PC-9 (cell line): ENCODE measurements at regions not wholly inside any gene's neighbourhood (a gene's known extent, or its start where the extent isn't known, plus 50 kb on each side); places are given as distances from the start of the nearest gene placed in this dataset.

ENCODE experiments used
- BruUV-seq: library from RNA; stranded (reverse); fragments of 400-500 nt; replicated peaks from 2 replicates; lab custom pipeline; 2021; lab: Mats Ljungman, UMichigan
- CTCF ChIA-PET: fragments of 300-600 bp; sonication (Branson Sonifier 250); formaldehyde crosslinking; loops from one replicate; lab custom pipeline; 2022; ENCODE audit warnings: antibody characterized with exemption; lab: Charles Lee
- POLR2A ChIA-PET: fragments of 300-600 bp; sonication (Branson Sonifier 250); formaldehyde crosslinking; loops from one replicate; lab custom pipeline; 2022; ENCODE audit warnings: antibody characterized with exemption; ENCODE audit not compliant: unreplicated experiment; lab: Charles Lee
- DNase-seq, 2 experiments: peaks; one replicate each; pipeline versions ENCODE4 v3.0.0 to v3.0.0-alpha.2; 2015 to 2022; ENCODE audit warnings: mixed read lengths in 1 of 2
- H2AFZ ChIP-seq: fragments of 200-600 bp; sonication (generic); 2 replicates; pipeline ENCODE4 v1.8.1; 2017; ENCODE audit warnings: antibody characterized with exemption
- H3F3A ChIP-seq: fragments of 200-600 bp; sonication (generic); 2 replicates; pipeline ENCODE4 v1.8.1; 2017; ENCODE audit warnings: antibody characterized with exemption, mild to moderate bottlenecking, low read depth; ENCODE audit not compliant: insufficient read depth
- H3K27ac ChIP-seq: fragments of 200-600 bp; sonication (generic); 2 replicates; pipeline ENCODE4 v1.6.1; 2016; ENCODE audit warnings: mixed run types
- H3K27me3 ChIP-seq: fragments of 200-600 bp; sonication (generic); 2 replicates; pipeline ENCODE4 v1.6.1; 2016; ENCODE audit warnings: low read depth, mixed run types; ENCODE audit not compliant: insufficient read depth
- H3K36me3 ChIP-seq: fragments of 200-600 bp; sonication (generic); 2 replicates; pipeline ENCODE4 v1.6.1; 2016; ENCODE audit warnings: low read depth, mixed run types
- H3K4me1 ChIP-seq: fragments of 200-600 bp; sonication (generic); replicated peaks from 2 replicates; pipeline ENCODE4 v1.6.1; 2016; ENCODE audit warnings: mixed run types; ENCODE audit not compliant: insufficient read depth
- H3K4me2 ChIP-seq: fragments of 200-600 bp; sonication (generic); 2 replicates; pipeline ENCODE4 v1.6.1; 2017; ENCODE audit warnings: mixed run types
- H3K4me3 ChIP-seq: fragments of 200-600 bp; sonication (generic); 2 replicates; pipeline ENCODE4 v1.6.1; 2016; ENCODE audit warnings: mixed run types
- H3K79me2 ChIP-seq: fragments of 200-600 bp; sonication (generic); 2 replicates; pipeline ENCODE4 v1.6.1; 2017; ENCODE audit warnings: low read depth, mixed run types
- H3K9me2 ChIP-seq: fragments of 200-600 bp; sonication (generic); 2 replicates; pipeline ENCODE4 v1.8.1; 2017; ENCODE audit warnings: mild to moderate bottlenecking; ENCODE audit not compliant: insufficient read depth
- H3K9me3 ChIP-seq: fragments of 200-600 bp; sonication (generic); 2 replicates; pipeline ENCODE4 v1.8.1; 2016; ENCODE audit warnings: low read depth; ENCODE audit not compliant: insufficient read depth
- H4K20me1 ChIP-seq: fragments of 200-600 bp; sonication (generic); 2 replicates; pipeline ENCODE4 v1.8.1; 2017; ENCODE audit not compliant: insufficient read depth
- EZH2 ChIP-seq: fragments of 200-600 bp; sonication (generic); IDR thresholded peaks from 2 replicates; pipeline ENCODE4 v1.8.0; 2017; ENCODE audit warnings: antibody characterized with exemption, low read depth
- intact Hi-C: fragments of 100-400 bp; cut with micrococcal nuclease; formaldehyde crosslinking; loops from one replicate; pipeline ENCODE4 v1.10.0; 2022; ENCODE audit not compliant: unreplicated experiment
- TF ChIP-seq, protein P1 (sequence below): fragments of 200-600 bp; sonication (generic); conservative IDR thresholded peaks from 2 replicates; pipeline ENCODE4 v1.6.1; 2017; ENCODE audit warnings: mixed run types, antibody characterized with exemption, mild to moderate bottlenecking, moderate library complexity

DNA sequence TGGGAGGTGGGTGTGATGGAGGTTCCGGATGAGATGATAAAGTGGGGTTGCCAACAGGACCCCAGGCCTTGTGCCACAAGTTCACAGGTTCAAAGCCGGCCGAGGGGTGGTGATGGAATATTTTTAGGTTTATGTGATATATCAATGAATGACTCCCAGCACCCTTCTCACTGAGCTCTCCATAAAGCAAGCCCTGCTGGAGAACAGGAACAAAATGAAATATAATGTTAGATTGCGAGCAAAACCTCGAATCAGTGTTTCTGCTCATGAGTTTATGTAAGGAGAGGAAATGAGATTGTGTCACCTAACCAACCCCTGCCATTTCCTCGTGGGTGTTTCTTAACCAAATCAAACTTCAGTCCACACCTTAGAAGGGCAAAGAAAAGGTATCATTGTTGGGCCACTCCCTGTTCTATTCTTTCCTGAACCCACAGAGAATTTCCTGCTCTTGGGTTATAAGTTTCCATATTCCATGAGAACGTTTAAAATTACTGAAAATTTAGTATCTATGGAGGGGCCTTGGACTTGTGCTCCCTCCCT is 192.2 kb upstream of the EXOC2 start:
- Histone ChIP-seq H3K4me1 (no peaks in the 10 kb centered on the region), H3K9me3 (no peaks in the 10 kb centered on the region), H3K36me3 (no peaks in the 10 kb centered on the region), H4K20me1 (no peaks in the 10 kb centered on the region), H3K27me3 (no peaks in the 10 kb centered on the region), H3F3A (no peaks in the 10 kb centered on the region), H2AFZ (no peak overlapping the region), H3K4me2 (no peak overlapping the region), H3K9me2 (no peaks in the 10 kb centered on the region), H3K79me2 (no peaks in the 10 kb centered on the region), H3K4me3 (no peak overlapping the region), H3K27ac (no peak overlapping the region)
- no peak for DNase-seq
- POLR2A ChIA-PET = no interaction called here
- CTCF ChIA-PET = no interaction called here
- BruUV-seq = no TSS peak
- TF ChIP-seq EZH2 = no peak
- TF ChIP-seq, protein P1, sequence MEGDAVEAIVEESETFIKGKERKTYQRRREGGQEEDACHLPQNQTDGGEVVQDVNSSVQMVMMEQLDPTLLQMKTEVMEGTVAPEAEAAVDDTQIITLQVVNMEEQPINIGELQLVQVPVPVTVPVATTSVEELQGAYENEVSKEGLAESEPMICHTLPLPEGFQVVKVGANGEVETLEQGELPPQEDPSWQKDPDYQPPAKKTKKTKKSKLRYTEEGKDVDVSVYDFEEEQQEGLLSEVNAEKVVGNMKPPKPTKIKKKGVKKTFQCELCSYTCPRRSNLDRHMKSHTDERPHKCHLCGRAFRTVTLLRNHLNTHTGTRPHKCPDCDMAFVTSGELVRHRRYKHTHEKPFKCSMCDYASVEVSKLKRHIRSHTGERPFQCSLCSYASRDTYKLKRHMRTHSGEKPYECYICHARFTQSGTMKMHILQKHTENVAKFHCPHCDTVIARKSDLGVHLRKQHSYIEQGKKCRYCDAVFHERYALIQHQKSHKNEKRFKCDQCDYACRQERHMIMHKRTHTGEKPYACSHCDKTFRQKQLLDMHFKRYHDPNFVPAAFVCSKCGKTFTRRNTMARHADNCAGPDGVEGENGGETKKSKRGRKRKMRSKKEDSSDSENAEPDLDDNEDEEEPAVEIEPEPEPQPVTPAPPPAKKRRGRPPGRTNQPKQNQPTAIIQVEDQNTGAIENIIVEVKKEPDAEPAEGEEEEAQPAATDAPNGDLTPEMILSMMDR = no peak
- intact Hi-C loops = no loop called here

DNA sequence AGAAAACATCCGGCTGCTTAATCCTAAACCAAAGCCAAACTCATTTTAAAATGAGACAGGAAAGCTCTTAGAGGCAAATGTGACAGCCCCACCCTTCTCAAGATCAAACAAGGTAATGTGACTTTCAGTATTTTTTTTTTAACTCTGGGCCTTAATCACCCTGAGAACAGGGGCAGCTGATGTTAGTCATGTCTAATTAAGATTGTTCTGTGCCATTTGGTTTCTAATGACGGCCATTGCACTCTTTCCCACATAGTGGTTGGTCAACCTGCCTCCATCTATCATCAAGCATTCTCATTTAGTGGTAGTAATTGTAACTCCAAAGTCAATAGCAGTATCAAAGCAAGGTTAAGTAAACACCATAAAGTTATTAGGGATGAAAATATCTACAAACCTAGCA is 191.6 kb upstream of the EXOC2 start:
- H3K27me3 ChIP-seq = no peaks in the 10 kb centered on the region
- H3F3A ChIP-seq = no peaks in the 10 kb centered on the region
- no peaks in the 10 kb centered on the region for H3K36me3 ChIP-seq
- H3K4me2 ChIP-seq = no peak overlapping the region
- ChIA-PET CTCF (no interaction called here), POLR2A (no interaction called here)
- intact Hi-C loops = no loop called here
- no peaks in the 10 kb centered on the region for H3K79me2 ChIP-seq
- TF ChIP-seq EZH2 = no peak
- TF ChIP-seq, protein P1 = no peak
- DNase-seq = no peak
- no TSS peak for BruUV-seq
- H3K4me3 ChIP-seq = no peak overlapping the region
- no peak overlapping the region for H3K27ac ChIP-seq
- H3K4me1 ChIP-seq = no peaks in the 10 kb centered on the region
- H3K9me3 ChIP-seq = no peaks in the 10 kb centered on the region
- H4K20me1 ChIP-seq = no peaks in the 10 kb centered on the region
- no peak overlapping the region for H2AFZ ChIP-seq
- H3K9me2 ChIP-seq = no peaks in the 10 kb centered on the region

DNA sequence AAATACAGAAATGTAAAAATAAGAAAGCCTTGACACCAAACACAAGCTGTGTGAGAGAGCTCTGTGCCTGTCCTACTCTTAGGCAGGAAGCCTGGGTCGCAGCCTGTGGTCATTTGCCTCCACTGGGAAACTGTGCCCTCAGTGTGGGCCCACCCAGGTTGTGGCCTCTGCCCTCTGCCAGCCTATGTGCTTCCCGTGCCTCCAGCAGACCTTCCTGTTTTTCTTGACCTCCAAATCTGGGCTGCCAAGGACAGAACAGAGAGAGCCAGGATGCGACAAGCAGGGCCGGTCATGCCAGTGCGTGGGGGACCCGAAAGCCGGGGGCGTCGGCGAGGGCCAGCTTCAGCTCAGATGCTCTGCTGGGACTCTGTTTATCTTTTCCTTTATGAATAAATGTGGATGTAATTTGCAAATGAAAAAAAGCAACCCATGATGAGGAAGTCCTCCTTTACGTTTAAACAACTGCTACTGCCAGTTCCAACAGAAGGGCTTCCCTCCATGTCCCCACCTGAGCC is 189.2 kb upstream of the EXOC2 start:
- no peak for DNase-seq

More for the DNA sequence above, 189.2 kb upstream of the EXOC2 start:
- Histone ChIP-seq H3K9me3 (no peaks in the 10 kb centered on the region), H3F3A (no peaks in the 10 kb centered on the region), H3K36me3 (no peaks in the 10 kb centered on the region), H4K20me1 (no peaks in the 10 kb centered on the region), H3K79me2 (no peaks in the 10 kb centered on the region), H3K9me2 (no peaks in the 10 kb centered on the region), H3K27me3 (no peaks in the 10 kb centered on the region), H3K4me2 (no peak overlapping the region), H3K4me1 (no peaks in the 10 kb centered on the region), H3K4me3 (no peak overlapping the region), H3K27ac (no peak overlapping the region), H2AFZ (no peak overlapping the region)
- POLR2A ChIA-PET = no interaction called here
- BruUV-seq = no TSS peak
- TF ChIP-seq, protein P1 = no peak
- TF ChIP-seq EZH2 = no peak
- intact Hi-C loops = no loop called here
- CTCF ChIA-PET = no interaction called here
